Naive thymus-derived CD4-positive, alpha-beta T cell (primary cell): ENCODE measurements at regions not wholly inside any gene's neighbourhood (a gene's known extent, or its start where the extent isn't known, plus 50 kb on each side); places are given as distances from the start of the nearest gene placed in this dataset.

ENCODE experiments used
- ATAC-seq: fragments of 150-1000 bp; cut with Tn5 transposase; 2 replicates; pipeline ENCODE4 v1.10.0; 2021; ENCODE audit warnings: mild to moderate bottlenecking, moderate library complexity
- CTCF ChIA-PET: fragments of 350-600 bp; sonication (Branson Sonifier 250); formaldehyde crosslinking; loops from one replicate; lab custom pipeline; 2021; ENCODE audit warnings: antibody characterized with exemption; lab: Charles Lee
- POLR2A ChIA-PET: fragments of 350-600 bp; sonication (Branson Sonifier 250); formaldehyde crosslinking; loops from one replicate; lab custom pipeline; 2021; ENCODE audit warnings: antibody characterized with exemption, inconsistent platforms; lab: Charles Lee
- DNase-seq, 9 donors: peaks; one replicate each; pipeline versions ENCODE4 v3.0.0 to v3.0.0-alpha.2; 2020 to 2022; ENCODE audit warnings: mixed read lengths in 1 of 9
- H3K27ac ChIP-seq: one replicate; pipeline ENCODE4 v1.7.0; 2013; ENCODE audit warnings: mild to moderate bottlenecking, low read depth, low read length, moderate library complexity
- H3K27me3 ChIP-seq, 2 donors: one replicate each; pipeline ENCODE4 v1.7.0; 2013; ENCODE audit warnings: low read length in 2 of 2, mild to moderate bottlenecking in 2 of 2, moderate library complexity in 2 of 2; ENCODE audit not compliant: control insufficient read depth in 2 of 2, insufficient read depth in 2 of 2
- H3K36me3 ChIP-seq, 3 experiments: 1 replicate in 2 of 3; 2 replicates in 1 of 3; pipeline ENCODE4 v1.7.0; 2013; ENCODE audit warnings: low read length in 3 of 3, mild to moderate bottlenecking in 3 of 3, moderate library complexity in 1 of 3; ENCODE audit not compliant: insufficient read depth in 3 of 3, control insufficient read depth in 2 of 3
- H3K4me1 ChIP-seq, 2 donors: one replicate each; pipeline ENCODE4 v1.7.0; 2013; ENCODE audit warnings: low read length in 2 of 2, mild to moderate bottlenecking in 2 of 2, moderate library complexity in 1 of 2; ENCODE audit not compliant: control insufficient read depth in 2 of 2, insufficient read depth in 2 of 2
- H3K4me3 ChIP-seq: 2 replicates; pipeline ENCODE4 v1.7.0; 2013; ENCODE audit warnings: mild to moderate bottlenecking, low read length
- H3K9me3 ChIP-seq, 3 experiments: 1 replicate in 2 of 3; 2 replicates in 1 of 3; pipeline ENCODE4 v1.7.0; 2013; ENCODE audit warnings: low read length in 3 of 3; ENCODE audit not compliant: control insufficient read depth in 2 of 3
- H3K27ac Mint-ChIP-seq, 9 donors: one replicate each; pipeline ENCODE4 v1.8.0; 2020 to 2022; ENCODE audit warnings: mixed read lengths in 9 of 9, mild to moderate bottlenecking in 8 of 9, moderate library complexity in 5 of 9, inconsistent platforms in 2 of 9
- H3K27me3 Mint-ChIP-seq, 5 donors: one replicate each; pipeline ENCODE4 v1.8.0; 2021 to 2022; ENCODE audit warnings: mixed read lengths in 5 of 5, mild to moderate bottlenecking in 1 of 5
- H3K36me3 Mint-ChIP-seq, 5 donors: one replicate each; pipeline ENCODE4 v1.8.0; 2020 to 2022; ENCODE audit warnings: mixed read lengths in 5 of 5, mild to moderate bottlenecking in 3 of 5, inconsistent platforms in 1 of 5
- H3K4me1 Mint-ChIP-seq, 7 donors: one replicate each; pipeline ENCODE4 v1.8.0; 2020 to 2022; ENCODE audit warnings: mixed read lengths in 7 of 7, mild to moderate bottlenecking in 3 of 7, inconsistent platforms in 1 of 7
- H3K4me3 Mint-ChIP-seq, 10 donors: one replicate each; pipeline ENCODE4 v1.8.0; 2020 to 2022; ENCODE audit warnings: mild to moderate bottlenecking in 10 of 10, mixed read lengths in 10 of 10, moderate library complexity in 6 of 10, inconsistent platforms in 2 of 10
- H3K9me3 Mint-ChIP-seq, 11 donors: one replicate each; pipeline ENCODE4 v1.8.0; 2020 to 2022; ENCODE audit warnings: mixed read lengths in 11 of 11, mild to moderate bottlenecking in 4 of 11, inconsistent platforms in 1 of 11, moderate library complexity in 1 of 11
- intact Hi-C, 2 donors: fragments of 100-400 bp; cut with micrococcal nuclease; formaldehyde crosslinking; loops; one replicate each; pipeline ENCODE4 v1.15.1; 2023

GRCh38 chr4:13852411-13852810 lies 224.9 kb upstream of the BOD1L1 start:
- no peak overlapping the region for H3K4me3 Mint-ChIP-seq
- no peak overlapping the region for H3K27ac Mint-ChIP-seq
- Histone ChIP-seq H3K4me1 (no peaks in the 10 kb centered on the region), H3K27ac (no peak overlapping the region), H3K36me3 (no peaks in the 10 kb centered on the region), H3K9me3 (no peaks in the 10 kb centered on the region), H3K4me3 (no peak overlapping the region), H3K27me3 (no peaks in the 10 kb centered on the region)
- CTCF ChIA-PET, result no interaction called here
- POLR2A ChIA-PET, result no interaction called here
- peaks cover 0 to 9% (median 4%) of the 10 kb centered on the region in 5 donors for H3K27me3 Mint-ChIP-seq
- H3K9me3 Mint-ChIP-seq, result peaks cover 0 to 8% (median 2%) of the 10 kb centered on the region in 11 donors
- intact Hi-C loops, result no loop called here
- ATAC-seq (no peak), DNase-seq (no peak)
- H3K4me1 Mint-ChIP-seq, result peaks cover 3 to 19% (median 10%) of the 10 kb centered on the region in 7 donors
- H3K36me3 Mint-ChIP-seq, result no peaks in the 10 kb centered on the region

- peaks cover 0 to 10% (median 6%) of the 10 kb centered on the region in 5 donors for H3K27me3 Mint-ChIP-seq
- no peaks in the 10 kb centered on the region for H3K36me3 ChIP-seq
- H3K27ac ChIP-seq, result no peak overlapping the region
- ATAC-seq (no peak), DNase-seq (no peak)
- H3K9me3 Mint-ChIP-seq, result peaks cover 0 to 6% (median 0%) of the 10 kb centered on the region in 11 donors
- H3K9me3 ChIP-seq, result no peaks in the 10 kb centered on the region
- H3K4me3 ChIP-seq, result no peak overlapping the region
- CTCF ChIA-PET, result no interaction called here
- POLR2A ChIA-PET, result no interaction called here
- intact Hi-C loops, result no loop called here
- H3K4me1 ChIP-seq, result no peaks in the 10 kb centered on the region
- H3K4me3 Mint-ChIP-seq, result no peak overlapping the region
- no peaks in the 10 kb centered on the region for H3K27me3 ChIP-seq
- H3K4me1 Mint-ChIP-seq, result no peaks in the 10 kb centered on the region
- H3K27ac Mint-ChIP-seq, result no peak overlapping the region
- no peaks in the 10 kb centered on the region for H3K36me3 Mint-ChIP-seq
Measured at GRCh38 chr4:13856387-13856786, 228.9 kb upstream of the BOD1L1 start.

- CTCF ChIA-PET, result no interaction called here
- H3K9me3 Mint-ChIP-seq, result peaks cover 0 to 11% (median 4%) of the 10 kb centered on the region in 11 donors
- ATAC-seq, result no peak
Measured at GRCh38 chr4:13857397-13857796, 229.9 kb upstream of the BOD1L1 start.

GRCh38 chr4:13857800-13858199 lies 230.3 kb upstream of the BOD1L1 start:
- Histone ChIP-seq H3K9me3 (no peaks in the 10 kb centered on the region), H3K4me3 (no peak overlapping the region), H3K27ac (no peak overlapping the region), H3K36me3 (no peaks in the 10 kb centered on the region), H3K4me1 (no peaks in the 10 kb centered on the region), H3K27me3 (no peaks in the 10 kb centered on the region)
- CTCF ChIA-PET, result no interaction called here
- Mint-ChIP-seq H3K36me3 (no peaks in the 10 kb centered on the region), H3K27ac (no peak overlapping the region), H3K27me3 (peaks cover 0 to 6% (median 0%) of the 10 kb centered on the region in 5 donors), H3K9me3 (peaks cover 0 to 15% (median 7%) of the 10 kb centered on the region in 11 donors), H3K4me3 (no peak overlapping the region), H3K4me1 (no peaks in the 10 kb centered on the region)
- intact Hi-C loops, result no loop called here
- ATAC-seq (no peak), DNase-seq (no peak)
- POLR2A ChIA-PET, result no interaction called here

More at GRCh38 chr4:13857397-13857796, 229.9 kb upstream of the BOD1L1 start:
- H3K36me3 Mint-ChIP-seq, result no peaks in the 10 kb centered on the region
- no peak overlapping the region for H3K27ac ChIP-seq
- POLR2A ChIA-PET, result no interaction called here
- H3K27ac Mint-ChIP-seq, result no peak overlapping the region
- no peak overlapping the region for H3K4me3 Mint-ChIP-seq
- no peaks in the 10 kb centered on the region for H3K4me1 ChIP-seq
- H3K27me3 ChIP-seq, result no peaks in the 10 kb centered on the region
- H3K4me3 ChIP-seq, result no peak overlapping the region
- H3K27me3 Mint-ChIP-seq, result peaks cover 0 to 6% (median under 1%) of the 10 kb centered on the region in 5 donors
- no peaks in the 10 kb centered on the region for H3K36me3 ChIP-seq
- H3K9me3 ChIP-seq, result no peaks in the 10 kb centered on the region
- intact Hi-C loops, result no loop called here
- no peaks in the 10 kb centered on the region for H3K4me1 Mint-ChIP-seq
- no peak for DNase-seq

- no peak overlapping the region for H3K4me3 Mint-ChIP-seq
- ChIA-PET POLR2A (no interaction called here), CTCF (no interaction called here)
Measured at GRCh38 chr4:13859423-13859822, 231.9 kb upstream of the BOD1L1 start.

GRCh38 chr4:13860126-13860525 lies 232.6 kb upstream of the BOD1L1 start:
- Mint-ChIP-seq H3K9me3 (peaks cover 0 to 33% (median 14%) of the 10 kb centered on the region in 11 donors), H3K27ac (no peak overlapping the region), H3K4me1 (no peaks in the 10 kb centered on the region), H3K27me3 (peaks cover 0 to 6% (median 0%) of the 10 kb centered on the region in 5 donors), H3K36me3 (peaks cover 0 to 3% (median 0%) of the 10 kb centered on the region in 5 donors), H3K4me3 (no peak overlapping the region)
- ATAC-seq, result no peak
- no peaks in the 10 kb centered on the region for H3K36me3 ChIP-seq
- ChIA-PET CTCF (no interaction called here), POLR2A (no interaction called here)
- intact Hi-C loops, result no loop called here
- no peaks in the 10 kb centered on the region for H3K4me1 ChIP-seq
- DNase-seq, result no peak
- H3K4me3 ChIP-seq, result no peak overlapping the region
- no peak overlapping the region for H3K27ac ChIP-seq
- H3K27me3 ChIP-seq, result no peaks in the 10 kb centered on the region
- H3K9me3 ChIP-seq, result no peaks in the 10 kb centered on the region

More at GRCh38 chr4:13859423-13859822, 231.9 kb upstream of the BOD1L1 start:
- Histone ChIP-seq H3K27me3 (no peaks in the 10 kb centered on the region), H3K9me3 (no peaks in the 10 kb centered on the region), H3K27ac (no peak overlapping the region), H3K36me3 (no peaks in the 10 kb centered on the region), H3K4me3 (no peak overlapping the region), H3K4me1 (no peaks in the 10 kb centered on the region)
- no peak for DNase-seq
- H3K9me3 Mint-ChIP-seq, result peaks cover 0 to 28% (median 11%) of the 10 kb centered on the region in 11 donors
- intact Hi-C loops, result no loop called here
- no peaks in the 10 kb centered on the region for H3K4me1 Mint-ChIP-seq
- H3K36me3 Mint-ChIP-seq, result peaks cover 0 to 3% (median 0%) of the 10 kb centered on the region in 5 donors
- ATAC-seq, result no peak
- no peak overlapping the region for H3K27ac Mint-ChIP-seq
- H3K27me3 Mint-ChIP-seq, result peaks cover 0 to 6% (median 0%) of the 10 kb centered on the region in 5 donors

GRCh38 chr4:13865871-13866669 lies 238.5 kb upstream of the BOD1L1 start:
- Histone ChIP-seq H3K9me3 (no peaks in the 10 kb centered on the region), H3K4me1 (no peaks in the 10 kb centered on the region), H3K27me3 (no peaks in the 10 kb centered on the region), H3K36me3 (no peaks in the 10 kb centered on the region), H3K4me3 (no peak overlapping the region), H3K27ac (no peak overlapping the region)
- Mint-ChIP-seq H3K27me3 (peaks cover 0 to 21% (median 3%) of the 10 kb centered on the region in 5 donors), H3K4me1 (no peaks in the 10 kb centered on the region), H3K9me3 (peaks cover 0 to 28% (median 12%) of the 10 kb centered on the region in 11 donors), H3K36me3 (peaks cover 0 to 3% (median 0%) of the 10 kb centered on the region in 5 donors), H3K4me3 (no peak overlapping the region), H3K27ac (no peak overlapping the region)
- CTCF ChIA-PET, result no interaction called here
- DNase-seq (no peak), ATAC-seq (no peak)
- POLR2A ChIA-PET, result no interaction called here
- intact Hi-C loops, result no loop called here
